HEK293 (cell line): ENCODE measurements at regions not wholly inside any gene's neighbourhood (a gene's known extent, or its start where the extent isn't known, plus 50 kb on each side); places are given as distances from the start of the nearest gene placed in this dataset.

Source experiments
- MEIS1 ChIP-seq: sonication (generic); formaldehyde crosslinking; IDR thresholded peaks from 2 replicates; pipeline ENCODE4 v1.8.1; 2022; ENCODE audit warnings: missing genetic modification reagents, mild to moderate bottlenecking, borderline replicate concordance
- ZNF350 ChIP-seq: fragments of 450-650 bp; formaldehyde crosslinking; IDR thresholded peaks from 2 replicates; pipeline ENCODE4 v1.5.0; 2017; ENCODE audit warnings: missing biosample characterization, mild to moderate bottlenecking, missing genetic modification characterization
- ZNF664 ChIP-seq: fragments of 450-650 bp; formaldehyde crosslinking; IDR thresholded peaks from 2 replicates; pipeline ENCODE4 v1.5.1; 2016; ENCODE audit warnings: missing biosample characterization, missing genetic modification characterization
- TF ChIP-seq, protein P1 (sequence below): fragments of 450-650 bp; formaldehyde crosslinking; IDR thresholded peaks from 2 replicates; pipeline ENCODE4 v1.5.1; 2016; ENCODE audit warnings: missing biosample characterization, missing genetic modification characterization
- TF ChIP-seq, protein P2 (sequence below): fragments of 450-650 bp; formaldehyde crosslinking; IDR thresholded peaks from 2 replicates; pipeline ENCODE4 v1.5.1; 2017; ENCODE audit warnings: missing biosample characterization, missing genetic modification characterization

DNA sequence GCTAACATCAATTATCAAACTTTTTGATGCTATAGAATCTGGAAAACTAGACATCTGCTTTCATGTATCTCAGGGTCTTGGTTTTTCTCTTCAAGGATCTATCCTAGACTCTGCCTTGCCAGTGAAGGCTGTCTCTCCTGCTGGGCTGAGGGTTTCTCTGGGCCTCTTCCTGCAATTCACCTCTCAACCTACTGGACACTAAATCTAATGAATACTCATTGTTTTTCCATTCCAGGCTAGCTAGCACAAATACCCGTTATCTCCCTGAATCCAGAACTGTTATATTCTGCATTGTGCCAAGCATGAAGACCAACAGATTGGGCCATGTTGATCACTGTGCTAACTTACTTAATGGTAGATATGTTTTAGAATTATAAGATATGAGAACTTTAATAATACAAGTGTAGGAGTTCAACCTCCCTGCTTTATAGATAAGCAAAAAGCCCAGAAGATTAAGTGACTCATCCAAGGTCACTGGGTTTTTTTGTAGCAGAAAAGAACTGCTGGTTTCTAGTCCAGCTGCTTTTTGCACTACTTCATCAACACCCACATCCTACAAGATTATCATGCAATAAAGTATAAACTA, 56.5 kb upstream of the RNF38 start:
- no peak for TF ChIP-seq MEIS1 (CRISPR knock-in tag)
- no peak for TF ChIP-seq ZNF350 (tag by site-specific recombination)
- TF ChIP-seq ZNF664 (tag by site-specific recombination): no peak
- TF ChIP-seq, protein P1, sequence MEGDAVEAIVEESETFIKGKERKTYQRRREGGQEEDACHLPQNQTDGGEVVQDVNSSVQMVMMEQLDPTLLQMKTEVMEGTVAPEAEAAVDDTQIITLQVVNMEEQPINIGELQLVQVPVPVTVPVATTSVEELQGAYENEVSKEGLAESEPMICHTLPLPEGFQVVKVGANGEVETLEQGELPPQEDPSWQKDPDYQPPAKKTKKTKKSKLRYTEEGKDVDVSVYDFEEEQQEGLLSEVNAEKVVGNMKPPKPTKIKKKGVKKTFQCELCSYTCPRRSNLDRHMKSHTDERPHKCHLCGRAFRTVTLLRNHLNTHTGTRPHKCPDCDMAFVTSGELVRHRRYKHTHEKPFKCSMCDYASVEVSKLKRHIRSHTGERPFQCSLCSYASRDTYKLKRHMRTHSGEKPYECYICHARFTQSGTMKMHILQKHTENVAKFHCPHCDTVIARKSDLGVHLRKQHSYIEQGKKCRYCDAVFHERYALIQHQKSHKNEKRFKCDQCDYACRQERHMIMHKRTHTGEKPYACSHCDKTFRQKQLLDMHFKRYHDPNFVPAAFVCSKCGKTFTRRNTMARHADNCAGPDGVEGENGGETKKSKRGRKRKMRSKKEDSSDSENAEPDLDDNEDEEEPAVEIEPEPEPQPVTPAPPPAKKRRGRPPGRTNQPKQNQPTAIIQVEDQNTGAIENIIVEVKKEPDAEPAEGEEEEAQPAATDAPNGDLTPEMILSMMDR: no peak
- TF ChIP-seq, protein P2, sequence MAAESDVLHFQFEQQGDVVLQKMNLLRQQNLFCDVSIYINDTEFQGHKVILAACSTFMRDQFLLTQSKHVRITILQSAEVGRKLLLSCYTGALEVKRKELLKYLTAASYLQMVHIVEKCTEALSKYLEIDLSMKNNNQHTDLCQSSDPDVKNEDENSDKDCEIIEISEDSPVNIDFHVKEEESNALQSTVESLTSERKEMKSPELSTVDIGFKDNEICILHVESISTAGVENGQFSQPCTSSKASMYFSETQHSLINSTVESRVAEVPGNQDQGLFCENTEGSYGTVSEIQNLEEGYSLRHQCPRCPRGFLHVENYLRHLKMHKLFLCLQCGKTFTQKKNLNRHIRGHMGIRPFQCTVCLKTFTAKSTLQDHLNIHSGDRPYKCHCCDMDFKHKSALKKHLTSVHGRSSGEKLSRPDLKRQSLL (tag by site-specific recombination): no peak
